ENCODE measurements at regions not wholly inside any gene's neighbourhood (a gene's known extent, or its start where the extent isn't known, plus 50 kb on each side); places are given as distances from the start of the nearest gene placed in this dataset.
A peak's percentile ranks its signal among the peaks of the same experiment; 100 is the strongest.

- TF ChIP-seq POLR2A (IDR thresholded peaks at IDR 0.05; ENCODE audit: low read depth, low read length) (no peak), BACH1 (IDR thresholded peaks at IDR 0.05; ENCODE audit: borderline replicate concordance) (no peak), SP1 (IDR thresholded peaks at IDR 0.05; ENCODE audit: low read depth, low read length) (peak; percentile 10), CTCF (IDR thresholded peaks at IDR 0.05 in 2 of 3, conservative IDR thresholded peaks at IDR 0.05 in 1 of 3; ENCODE audit: control insufficient read depth in 2 of 3, extremely low read depth in 1 of 3, insufficient read depth in 1 of 3, low read depth in 3 of 3, low read length in 3 of 3) (no peak), SMAD1 (IDR thresholded peaks at IDR 0.05; ENCODE audit: low read depth, partially characterized antibody) (no peak), REST (IDR thresholded peaks at IDR 0.05; ENCODE audit: low read depth, low read length) (no peak), SIN3A (IDR thresholded peaks at IDR 0.05; ENCODE audit: low read depth, low read length) (no peak), HDAC6 (IDR thresholded peaks at IDR 0.05; ENCODE audit: unreplicated experiment) (no peak), CBX3 (IDR thresholded peaks at IDR 0.05; ENCODE audit: borderline replicate concordance, low read depth) (no peak), RCOR1 (conservative IDR thresholded peaks at IDR 0.05; ENCODE audit: low read depth, low read length) (no peak), MXI1 (IDR thresholded peaks at IDR 0.05; ENCODE audit: low read depth, low read length) (no peak), ATF3 (IDR thresholded peaks at IDR 0.05; ENCODE audit: borderline replicate concordance, extremely low read depth, low read depth, low read length) (no peak)
Measured at GRCh38 chr3:44042772-44043171, 198.9 kb upstream of the TOPAZ1 start.
